SW480 (cell line): ENCODE measurements at regions not wholly inside any gene's neighbourhood (a gene's known extent, or its start where the extent isn't known, plus 50 kb on each side); places are given as distances from the start of the nearest gene placed in this dataset.

Experiments
- DNase-seq: peaks from one replicate; pipeline ENCODE4 v3.0.0-alpha.2; 2016; ENCODE audit warnings: low spot score

- DNase-seq: no peak
These were observed 78.7 kb upstream of the MBOAT2 start for GRCh38 chr2:9082158-9082557.

- DNase-seq: no peak
These were observed 78.3 kb upstream of the MBOAT2 start for GRCh38 chr2:9081750-9082149.

GRCh38 chr2:9078405-9078804 is 74.9 kb upstream of the MBOAT2 start:
- no peak for DNase-seq

- DNase-seq: no peak
These were observed 74.2 kb upstream of the MBOAT2 start for GRCh38 chr2:9077691-9078090.

- no peak for DNase-seq
These were observed 73.3 kb upstream of the MBOAT2 start for GRCh38 chr2:9076755-9077154.

- no peak for DNase-seq
These were observed 72.7 kb upstream of the MBOAT2 start for GRCh38 chr2:9076210-9076609.

- DNase-seq: peak; percentile 96
These were observed 71.4 kb upstream of the MBOAT2 start for GRCh38 chr2:9074930-9075329.

- DNase-seq: no peak
These were observed 68.2 kb upstream of the MBOAT2 start for GRCh38 chr2:9071584-9072124.

- peak; percentile 96 for DNase-seq
These were observed 67.5 kb upstream of the MBOAT2 start for GRCh38 chr2:9071032-9071431.

GRCh38 chr2:9069543-9069942 is 66.1 kb upstream of the MBOAT2 start:
- DNase-seq: no peak

GRCh38 chr2:9065901-9066300 is 62.4 kb upstream of the MBOAT2 start:
- no peak for DNase-seq

GRCh38 chr2:9063023-9063606 is 59.6 kb upstream of the MBOAT2 start:
- no peak for DNase-seq

- no peak for DNase-seq
These were observed 57.3 kb upstream of the MBOAT2 start for GRCh38 chr2:9060819-9061218.

GRCh38 chr2:9057939-9058761 is 54.7 kb upstream of the MBOAT2 start:
- DNase-seq: no peak

GRCh38 chr2:9055471-9055870 is 52.0 kb upstream of the MBOAT2 start:
- no peak for DNase-seq

GRCh38 chr2:9053534-9053931 is 50.0 kb upstream of the MBOAT2 start:
- no peak for DNase-seq
